WTC11 (cell line): ENCODE measurements at regions not wholly inside any gene's neighbourhood (a gene's known extent, or its start where the extent isn't known, plus 50 kb on each side); places are given as distances from the start of the nearest gene placed in this dataset.

Experiments
- ATAC-seq: fragments of 200-7000 bp; cut with Tn5 transposase; 2 replicates; pipeline ENCODE4 v1.10.0; 2021; ENCODE audit warnings: mild to moderate bottlenecking, moderate library complexity
- CTCF ChIA-PET: fragments of 300-600 bp; sonication (Branson Sonifier 250); formaldehyde crosslinking; loops from one replicate; lab custom pipeline; 2021; ENCODE audit warnings: antibody characterized with exemption; lab: Charles Lee
- POLR2A ChIA-PET: fragments of 350-600 bp; sonication (Branson Sonifier 250); formaldehyde crosslinking; loops from one replicate; lab custom pipeline; 2021; ENCODE audit warnings: antibody characterized with exemption; lab: Charles Lee
- DNase-seq: peaks from one replicate; pipeline ENCODE4 v3.0.0; 2021; ENCODE audit warnings: low spot score
- H3K27ac Mint-ChIP-seq: 2 replicates; pipeline ENCODE4 v1.8.0; 2021; ENCODE audit warnings: mixed read lengths
- H3K27me3 Mint-ChIP-seq: 2 replicates; pipeline ENCODE4 v1.8.0; 2021; ENCODE audit warnings: low read depth, mild to moderate bottlenecking, moderate library complexity, mixed read lengths
- H3K36me3 Mint-ChIP-seq: 2 replicates; pipeline ENCODE4 v1.8.0; 2021; ENCODE audit warnings: mixed read lengths
- H3K4me1 Mint-ChIP-seq: 2 replicates; pipeline ENCODE4 v1.8.0; 2022; ENCODE audit warnings: mixed read lengths
- H3K4me3 Mint-ChIP-seq: 2 replicates; pipeline ENCODE4 v1.8.0; 2021; ENCODE audit warnings: mild to moderate bottlenecking, moderate library complexity, mixed read lengths
- H3K9me3 Mint-ChIP-seq: 2 replicates; pipeline ENCODE4 v1.8.0; 2021; ENCODE audit warnings: mixed read lengths
- FOXP1 ChIP-seq: sonication (generic); formaldehyde crosslinking; IDR thresholded peaks from 2 replicates; pipeline ENCODE4 v1.8.0; 2022; ENCODE audit warnings: missing genetic modification reagents, mild to moderate bottlenecking, moderate library complexity, borderline replicate concordance
- PRRX2 ChIP-seq: fragments of 250-450 bp; sonication (Bioruptor Pico); IDR thresholded peaks from 2 replicates; pipeline ENCODE4 v1.8.0; 2021; ENCODE audit warnings: mild to moderate bottlenecking
- ZNF396 ChIP-seq: fragments of 250-450 bp; sonication (Bioruptor Pico); IDR thresholded peaks from 2 replicates; pipeline ENCODE4 v1.8.0; 2021; ENCODE audit warnings: mild to moderate bottlenecking, moderate library complexity, borderline replicate concordance
- TF ChIP-seq, protein P1 (sequence below): sonication (generic); formaldehyde crosslinking; IDR thresholded peaks from 2 replicates; pipeline ENCODE4 v1.8.0; 2022; ENCODE audit warnings: mild to moderate bottlenecking, missing genetic modification reagents
- TF ChIP-seq, protein P2 (sequence below): sonication (generic); formaldehyde crosslinking; IDR thresholded peaks from 2 replicates; pipeline ENCODE4 v1.8.1; 2023; ENCODE audit warnings: mild to moderate bottlenecking, missing genetic modification reagents, borderline replicate concordance
- TF ChIP-seq, protein P3 (sequence below): sonication (generic); formaldehyde crosslinking; IDR thresholded peaks from 2 replicates; pipeline ENCODE4 v1.8.1; 2022; ENCODE audit warnings: mild to moderate bottlenecking, moderate library complexity, missing genetic modification reagents

DNA sequence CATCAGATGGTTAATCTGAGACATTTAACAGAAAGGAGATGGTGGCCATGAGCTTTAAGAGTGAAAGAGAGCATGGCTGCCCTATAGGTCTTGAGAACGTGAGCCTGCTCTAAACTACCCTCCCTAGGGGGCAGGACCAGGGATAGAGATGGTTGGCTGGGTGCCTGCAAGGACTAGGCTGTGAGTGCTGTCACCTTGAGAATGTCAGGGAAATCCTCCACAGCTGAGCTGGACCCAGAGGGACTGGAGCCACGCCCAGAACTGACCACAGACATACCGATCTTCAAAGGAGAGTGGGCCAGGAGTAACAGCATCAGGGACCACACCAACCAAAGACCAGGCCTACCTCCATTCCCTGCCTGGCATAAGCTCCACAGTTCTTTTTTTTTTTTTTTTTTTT lies 53.6 kb upstream of the UBE2E1 start (continued):
- TF ChIP-seq PRRX2 (CRISPR knock-in tag) (no peak), FOXP1 (CRISPR knock-in tag) (no peak)
- TF ChIP-seq, all 79 proteins: peak for 0

DNA sequence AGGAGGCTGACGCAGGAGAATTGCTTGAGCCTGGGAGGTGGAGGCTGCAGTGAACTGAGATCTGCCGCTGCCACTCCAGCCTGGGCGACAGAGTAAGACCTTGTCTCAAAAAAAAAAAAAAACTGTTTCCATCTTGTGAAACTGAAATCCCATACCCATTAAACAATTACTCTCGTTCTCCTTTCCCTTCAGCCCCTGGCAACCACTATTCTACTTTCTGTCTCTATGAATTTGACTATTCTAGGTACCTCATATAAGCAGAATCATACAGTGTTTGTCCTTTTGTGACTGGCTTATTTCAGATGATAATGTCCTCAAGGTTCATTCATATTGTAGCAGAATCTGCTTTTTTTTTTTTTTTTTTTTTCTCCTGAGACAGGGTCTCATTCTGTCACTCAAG lies 51.5 kb upstream of the UBE2E1 start:
- no peaks in the 10 kb centered on the region for H3K36me3 Mint-ChIP-seq
- POLR2A ChIA-PET = no interaction called here
- H3K4me1 Mint-ChIP-seq = peaks cover 30% of the 10 kb centered on the region
- no peaks in the 10 kb centered on the region for H3K9me3 Mint-ChIP-seq
- ATAC-seq = no peak
- H3K4me3 Mint-ChIP-seq = no peak overlapping the region
- CTCF ChIA-PET = interaction anchor here (0.6 kb wide), 1 partner anchor 421 kb away, joined by 3 read pairs; no protein-coding TSS in a partner anchor
- no peaks in the 10 kb centered on the region for H3K27me3 Mint-ChIP-seq
- H3K27ac Mint-ChIP-seq = no peak overlapping the region
- no peak for DNase-seq
- TF ChIP-seq, protein P1, sequence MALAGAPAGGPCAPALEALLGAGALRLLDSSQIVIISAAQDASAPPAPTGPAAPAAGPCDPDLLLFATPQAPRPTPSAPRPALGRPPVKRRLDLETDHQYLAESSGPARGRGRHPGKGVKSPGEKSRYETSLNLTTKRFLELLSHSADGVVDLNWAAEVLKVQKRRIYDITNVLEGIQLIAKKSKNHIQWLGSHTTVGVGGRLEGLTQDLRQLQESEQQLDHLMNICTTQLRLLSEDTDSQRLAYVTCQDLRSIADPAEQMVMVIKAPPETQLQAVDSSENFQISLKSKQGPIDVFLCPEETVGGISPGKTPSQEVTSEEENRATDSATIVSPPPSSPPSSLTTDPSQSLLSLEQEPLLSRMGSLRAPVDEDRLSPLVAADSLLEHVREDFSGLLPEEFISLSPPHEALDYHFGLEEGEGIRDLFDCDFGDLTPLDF = no peak
- TF ChIP-seq, protein P2, sequence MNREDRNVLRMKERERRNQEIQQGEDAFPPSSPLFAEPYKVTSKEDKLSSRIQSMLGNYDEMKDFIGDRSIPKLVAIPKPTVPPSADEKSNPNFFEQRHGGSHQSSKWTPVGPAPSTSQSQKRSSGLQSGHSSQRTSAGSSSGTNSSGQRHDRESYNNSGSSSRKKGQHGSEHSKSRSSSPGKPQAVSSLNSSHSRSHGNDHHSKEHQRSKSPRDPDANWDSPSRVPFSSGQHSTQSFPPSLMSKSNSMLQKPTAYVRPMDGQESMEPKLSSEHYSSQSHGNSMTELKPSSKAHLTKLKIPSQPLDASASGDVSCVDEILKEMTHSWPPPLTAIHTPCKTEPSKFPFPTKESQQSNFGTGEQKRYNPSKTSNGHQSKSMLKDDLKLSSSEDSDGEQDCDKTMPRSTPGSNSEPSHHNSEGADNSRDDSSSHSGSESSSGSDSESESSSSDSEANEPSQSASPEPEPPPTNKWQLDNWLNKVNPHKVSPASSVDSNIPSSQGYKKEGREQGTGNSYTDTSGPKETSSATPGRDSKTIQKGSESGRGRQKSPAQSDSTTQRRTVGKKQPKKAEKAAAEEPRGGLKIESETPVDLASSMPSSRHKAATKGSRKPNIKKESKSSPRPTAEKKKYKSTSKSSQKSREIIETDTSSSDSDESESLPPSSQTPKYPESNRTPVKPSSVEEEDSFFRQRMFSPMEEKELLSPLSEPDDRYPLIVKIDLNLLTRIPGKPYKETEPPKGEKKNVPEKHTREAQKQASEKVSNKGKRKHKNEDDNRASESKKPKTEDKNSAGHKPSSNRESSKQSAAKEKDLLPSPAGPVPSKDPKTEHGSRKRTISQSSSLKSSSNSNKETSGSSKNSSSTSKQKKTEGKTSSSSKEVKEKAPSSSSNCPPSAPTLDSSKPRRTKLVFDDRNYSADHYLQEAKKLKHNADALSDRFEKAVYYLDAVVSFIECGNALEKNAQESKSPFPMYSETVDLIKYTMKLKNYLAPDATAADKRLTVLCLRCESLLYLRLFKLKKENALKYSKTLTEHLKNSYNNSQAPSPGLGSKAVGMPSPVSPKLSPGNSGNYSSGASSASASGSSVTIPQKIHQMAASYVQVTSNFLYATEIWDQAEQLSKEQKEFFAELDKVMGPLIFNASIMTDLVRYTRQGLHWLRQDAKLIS (CRISPR knock-in tag) = no peak
- TF ChIP-seq ZNF396 = no peak
- TF ChIP-seq, protein P3, sequence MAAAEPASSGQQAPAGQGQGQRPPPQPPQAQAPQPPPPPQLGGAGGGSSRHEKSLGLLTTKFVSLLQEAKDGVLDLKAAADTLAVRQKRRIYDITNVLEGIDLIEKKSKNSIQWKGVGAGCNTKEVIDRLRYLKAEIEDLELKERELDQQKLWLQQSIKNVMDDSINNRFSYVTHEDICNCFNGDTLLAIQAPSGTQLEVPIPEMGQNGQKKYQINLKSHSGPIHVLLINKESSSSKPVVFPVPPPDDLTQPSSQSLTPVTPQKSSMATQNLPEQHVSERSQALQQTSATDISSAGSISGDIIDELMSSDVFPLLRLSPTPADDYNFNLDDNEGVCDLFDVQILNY (CRISPR knock-in tag) = no peak
